LNCAP (cell line): ENCODE measurements at regions not wholly inside any gene's neighbourhood (a gene's known extent, or its start where the extent isn't known, plus 50 kb on each side); places are given as distances from the start of the nearest gene placed in this dataset.

ENCODE experiments used
- CTCF ChIP-seq: fragments of 450-650 bp; IDR thresholded peaks from 2 replicates; pipeline ENCODE4 v1.5.1; 2017; ENCODE audit warnings: mild to moderate bottlenecking

- no peak for TF ChIP-seq CTCF
Observed at GRCh38 chr4:146577111-146577510, 55.4 kb upstream of the SLC10A7 start.

GRCh38 chr4:146582864-146583263 lies 55.8 kb upstream of the POU4F2 start:
- peak; percentile 13; the same call in 1 of the 2 replicates for TF ChIP-seq CTCF

GRCh38 chr4:146585761-146586333 lies 52.8 kb upstream of the POU4F2 start:
- no peak for TF ChIP-seq CTCF
